SK-N-SH (cell line): ENCODE measurements at regions not wholly inside any gene's neighbourhood (a gene's known extent, or its start where the extent isn't known, plus 50 kb on each side); places are given as distances from the start of the nearest gene placed in this dataset.

Experiments used
- small RNA-seq, 7 experiments: library from RNA; depleted of rRNA; stranded (forward); fragments of <200 nt; gene quantifications; one replicate each; pipeline ENCODE3, GENCODE V24; 2012

Small RNA genes in the stretch of these regions (small RNA-seq; reads per million reads assigned to genes)
- 0 reads per million in 7 experiments for gene RPS21P8
